ENCODE measurements at regions not wholly inside any gene's neighbourhood (a gene's known extent, or its start where the extent isn't known, plus 50 kb on each side); places are given as distances from the start of the nearest gene placed in this dataset.

DNA sequence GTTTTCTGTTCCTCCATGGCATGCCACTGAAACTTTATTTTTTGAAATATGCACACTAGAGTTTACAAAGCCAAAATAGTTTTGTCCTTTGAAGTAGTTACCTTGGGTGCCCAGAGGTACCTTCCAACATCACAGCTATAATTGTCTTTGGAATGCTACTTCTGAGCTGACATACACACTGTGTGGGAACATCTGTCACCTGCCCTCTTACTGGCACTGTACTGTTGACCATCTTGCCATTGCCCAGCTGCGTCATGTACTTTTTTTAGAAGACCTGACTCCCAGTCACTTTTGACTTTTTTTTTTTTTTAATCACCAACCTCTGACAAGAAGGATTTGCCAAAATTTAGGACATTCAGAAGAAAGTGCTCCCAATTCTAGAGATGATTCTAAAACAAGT is 200.5 kb upstream of the CXorf66 start:
- no peaks in the 10 kb centered on the region for H3K9me3 ChIP-seq
- no peaks in the 10 kb centered on the region for H3K36me3 Mint-ChIP-seq (ENCODE audit: insufficient read depth, unreplicated experiment)
- no peaks in the 10 kb centered on the region for H3K27me3 ChIP-seq (replicated peaks; ENCODE audit: control insufficient read depth, insufficient read depth, low read length)
- H3K36me3 ChIP-seq (ENCODE audit: control insufficient read depth, insufficient read depth, low read length) = no peaks in the 10 kb centered on the region
- no peak overlapping the region for H3K27ac Mint-ChIP-seq (ENCODE audit: unreplicated experiment)
- no peaks in the 10 kb centered on the region for H3K27me3 Mint-ChIP-seq (ENCODE audit: insufficient read depth, unreplicated experiment)
- no peaks in the 10 kb centered on the region for H3K4me1 ChIP-seq
- no peaks in the 10 kb centered on the region for H3K4me1 Mint-ChIP-seq (ENCODE audit: low read depth, unreplicated experiment)
- no peaks in the 10 kb centered on the region for H3K9me3 Mint-ChIP-seq (ENCODE audit: unreplicated experiment)
- intact Hi-C loops (cut with micrococcal nuclease; ENCODE audit: unreplicated experiment) = no loop called here
- no peak for TF ChIP-seq CTCF (IDR thresholded peaks at IDR 0.05; ENCODE audit: insufficient read depth in 1 of 2, low read depth in 1 of 2, low read length in 1 of 2, severe bottlenecking in 1 of 2, unreplicated experiment in 1 of 2)
- CTCF ChIA-PET = no interaction called here
- POLR2A ChIA-PET = no interaction called here
- no peak overlapping the region for H3K4me3 ChIP-seq (ENCODE audit: low read depth, low read length)
- no peak overlapping the region for H3K4me3 Mint-ChIP-seq (ENCODE audit: unreplicated experiment)
- no peak for DNase-seq
- no TSS peak for BruUV-seq (replicated peaks)

DNA sequence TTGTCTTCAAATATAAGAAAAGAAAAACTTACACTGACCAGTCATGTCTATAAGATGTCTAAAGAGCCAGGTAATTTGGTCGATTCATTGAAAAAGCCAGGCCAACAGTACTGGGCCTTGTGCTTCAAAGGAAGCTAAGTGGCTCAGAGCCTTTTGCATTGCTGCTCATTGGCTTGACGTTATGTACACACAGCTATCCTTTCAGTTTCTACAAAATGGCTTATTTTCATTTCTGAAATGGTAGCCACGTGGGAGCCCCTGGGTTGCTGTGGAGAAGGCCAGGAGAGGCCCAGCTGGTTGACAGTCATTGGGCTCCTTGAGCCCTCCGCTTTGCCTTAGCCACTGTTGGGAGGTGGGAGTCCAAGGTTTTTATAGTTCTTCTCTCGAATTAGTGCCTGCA is 199.1 kb upstream of the CXorf66 start:
- no peaks in the 10 kb centered on the region for H3K4me1 ChIP-seq
- CTCF ChIA-PET = no interaction called here
- intact Hi-C loops (cut with micrococcal nuclease; ENCODE audit: unreplicated experiment) = no loop called here
- BruUV-seq (replicated peaks) = no TSS peak
- Mint-ChIP-seq H3K36me3 (ENCODE audit: insufficient read depth, unreplicated experiment) (no peaks in the 10 kb centered on the region), H3K4me3 (ENCODE audit: unreplicated experiment) (no peak overlapping the region), H3K4me1 (ENCODE audit: low read depth, unreplicated experiment) (no peaks in the 10 kb centered on the region), H3K27ac (ENCODE audit: unreplicated experiment) (no peak overlapping the region), H3K9me3 (ENCODE audit: unreplicated experiment) (no peaks in the 10 kb centered on the region), H3K27me3 (ENCODE audit: insufficient read depth, unreplicated experiment) (no peaks in the 10 kb centered on the region)
- POLR2A ChIA-PET = no interaction called here
- DNase-seq = no peak
- H3K9me3 ChIP-seq = no peaks in the 10 kb centered on the region
- H3K27me3 ChIP-seq (replicated peaks; ENCODE audit: control insufficient read depth, insufficient read depth, low read length) = no peaks in the 10 kb centered on the region
- no peaks in the 10 kb centered on the region for H3K36me3 ChIP-seq (ENCODE audit: control insufficient read depth, insufficient read depth, low read length)
- TF ChIP-seq CTCF (IDR thresholded peaks at IDR 0.05; ENCODE audit: insufficient read depth in 1 of 2, low read depth in 1 of 2, low read length in 1 of 2, severe bottlenecking in 1 of 2, unreplicated experiment in 1 of 2) = no peak
- H3K4me3 ChIP-seq (ENCODE audit: low read depth, low read length) = no peak overlapping the region

- H3K9me3 ChIP-seq = no peaks in the 10 kb centered on the region
- H3K4me3 ChIP-seq (ENCODE audit: low read depth, low read length) = no peak overlapping the region
- DNase-seq = no peak
- H3K27me3 ChIP-seq (replicated peaks; ENCODE audit: control insufficient read depth, insufficient read depth, low read length) = no peaks in the 10 kb centered on the region
- CTCF ChIA-PET = no interaction called here
- no peak overlapping the region for H3K4me3 Mint-ChIP-seq (ENCODE audit: unreplicated experiment)
- H3K4me1 Mint-ChIP-seq (ENCODE audit: low read depth, unreplicated experiment) = no peaks in the 10 kb centered on the region
- intact Hi-C loops (cut with micrococcal nuclease; ENCODE audit: unreplicated experiment) = no loop called here
- no peaks in the 10 kb centered on the region for H3K9me3 Mint-ChIP-seq (ENCODE audit: unreplicated experiment)
- H3K36me3 Mint-ChIP-seq (ENCODE audit: insufficient read depth, unreplicated experiment) = no peaks in the 10 kb centered on the region
- no TSS peak for BruUV-seq (replicated peaks)
- no peaks in the 10 kb centered on the region for H3K27me3 Mint-ChIP-seq (ENCODE audit: insufficient read depth, unreplicated experiment)
- TF ChIP-seq CTCF (IDR thresholded peaks at IDR 0.05; ENCODE audit: insufficient read depth in 1 of 2, low read depth in 1 of 2, low read length in 1 of 2, severe bottlenecking in 1 of 2, unreplicated experiment in 1 of 2) = no peak
- H3K36me3 ChIP-seq (ENCODE audit: control insufficient read depth, insufficient read depth, low read length) = no peaks in the 10 kb centered on the region
- H3K4me1 ChIP-seq = no peaks in the 10 kb centered on the region
- H3K27ac Mint-ChIP-seq (ENCODE audit: unreplicated experiment) = no peak overlapping the region
- POLR2A ChIA-PET = no interaction called here
These were observed 198.2 kb upstream of the CXorf66 start for GRCh38 chrX:140163371-140164159.

All from Caco-2 (cell line).